HUDEP-2 (cell line): ENCODE measurements at regions not wholly inside any gene's neighbourhood (a gene's known extent, or its start where the extent isn't known, plus 50 kb on each side); places are given as distances from the start of the nearest gene placed in this dataset.
"Not testable (repeated sequence)": the region's sequence is repeated elsewhere in the genome, so short reads cannot be mapped to it uniquely, and the experiment has no call there.

ENCODE experiments used
- DNase-seq, 76 experiments: peaks; one replicate each; lab custom pipeline; 2025; ENCODE audit not compliant: unreplicated experiment in 76 of 76; lab: John Stamatoyannopoulos, UW

- DNase-seq, result no peak
Observed at GRCh38 chr9:102205251-102205650, 466.8 kb upstream of the GRIN3A start.

GRCh38 chr9:102202126-102202525 lies 463.7 kb upstream of the GRIN3A start:
- DNase-seq, result no peak

DNA sequence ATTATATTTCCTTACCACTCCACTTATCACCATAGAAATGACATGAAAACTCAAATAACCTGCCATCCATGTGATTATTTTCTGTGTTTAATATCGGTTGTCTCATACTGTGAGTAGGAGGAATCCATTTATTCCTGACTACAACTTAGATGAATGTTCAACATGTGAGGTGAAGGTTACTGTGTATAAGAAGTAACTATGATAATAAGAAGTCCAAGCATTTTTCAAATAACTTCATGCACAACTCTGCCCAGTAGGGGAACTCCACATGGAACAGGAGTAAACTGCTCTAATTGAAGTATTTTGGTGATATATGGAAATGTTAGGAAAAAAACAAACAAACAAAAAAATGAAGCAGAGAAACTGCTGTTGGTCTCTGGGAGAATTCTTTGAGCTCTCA lies 447.5 kb upstream of the GRIN3A start:
- DNase-seq, result no peak

DNA sequence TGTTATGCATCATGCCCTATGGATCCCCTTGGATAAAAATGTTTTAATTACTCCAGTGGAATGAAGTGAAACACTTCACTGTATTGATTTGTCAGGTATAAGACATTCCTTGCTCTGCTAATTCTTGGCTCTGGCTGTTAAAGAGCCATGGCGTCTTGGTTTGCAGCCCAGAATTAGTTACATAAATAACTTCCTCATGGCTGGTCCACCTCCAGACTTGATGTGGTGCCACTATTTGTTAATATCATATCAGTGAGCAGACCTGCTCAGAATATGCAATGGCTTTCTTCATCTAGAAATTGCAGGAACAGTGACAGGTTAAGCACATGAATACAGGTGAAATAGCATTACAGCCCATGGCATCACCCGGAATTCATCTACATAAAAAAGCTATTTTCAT lies 446.9 kb upstream of the GRIN3A start:
- DNase-seq, result no peak

- no peak for DNase-seq
Observed at GRCh38 chr9:102178811-102179210, 440.4 kb upstream of the GRIN3A start.

DNA sequence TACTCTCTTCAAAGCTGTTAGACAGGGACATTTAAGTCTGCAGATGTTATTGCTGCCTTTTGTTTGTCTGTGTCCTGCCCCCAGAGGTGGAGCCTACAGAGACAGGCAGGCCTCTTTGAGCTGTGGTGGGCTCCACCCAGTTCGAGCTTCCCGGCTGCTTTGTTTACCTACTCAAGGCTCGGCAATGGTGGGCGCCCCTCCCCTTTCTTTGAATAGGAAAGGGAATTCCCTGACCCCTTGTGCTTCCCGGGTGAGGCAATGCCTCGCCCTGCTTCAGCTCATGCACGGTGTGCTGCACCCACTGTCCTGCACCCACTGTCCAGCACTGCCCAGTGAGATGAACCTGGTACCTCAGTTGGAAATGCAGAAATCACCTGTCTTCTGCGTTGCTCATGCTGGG lies 435.8 kb upstream of the GRIN3A start:
- DNase-seq, result not testable (repeated sequence)

- DNase-seq, result no peak
Observed at GRCh38 chr9:102164247-102164646, 425.8 kb upstream of the GRIN3A start.

DNA sequence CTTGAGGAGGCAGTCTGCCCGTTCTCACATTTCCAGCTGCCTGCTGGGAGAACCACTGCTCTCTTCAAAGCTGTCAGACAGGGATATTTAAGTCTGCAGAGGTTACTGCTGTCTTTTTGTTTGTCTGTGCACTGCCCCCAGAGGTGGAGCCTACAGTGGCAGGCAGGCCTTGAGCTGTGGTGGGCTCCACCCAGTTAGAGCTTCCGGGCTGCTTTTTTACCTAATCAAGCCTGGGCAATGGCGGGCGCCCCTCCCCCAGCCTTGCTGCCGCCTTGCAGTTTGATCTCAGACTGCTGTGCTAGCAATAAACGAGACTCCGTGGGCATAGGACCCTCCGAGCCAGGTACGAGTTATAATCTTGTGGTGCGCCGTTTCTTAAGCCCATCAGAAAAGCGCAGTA lies 414.6 kb upstream of the GRIN3A start:
- DNase-seq, result not testable (repeated sequence)

DNA sequence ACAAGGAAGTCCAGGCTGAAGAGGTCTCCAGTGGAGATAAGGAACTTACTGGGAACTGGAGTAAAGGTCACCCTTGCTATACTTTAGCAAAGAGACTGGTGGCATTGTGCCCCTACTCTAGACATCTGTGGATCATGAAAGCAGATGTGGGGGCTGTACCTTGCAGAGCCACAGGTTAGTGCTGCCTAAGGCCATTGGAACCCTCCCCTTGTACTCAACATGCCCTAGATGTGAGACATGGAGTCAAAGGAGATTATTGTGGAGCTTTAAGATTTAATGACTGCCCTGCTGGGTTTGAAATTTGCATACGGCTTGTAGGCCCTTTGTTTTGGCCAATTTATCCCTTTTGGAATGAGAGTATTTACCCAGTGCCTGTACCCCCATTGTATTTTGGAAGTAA lies 397.3 kb upstream of the GRIN3A start:
- DNase-seq, result no peak

DNA sequence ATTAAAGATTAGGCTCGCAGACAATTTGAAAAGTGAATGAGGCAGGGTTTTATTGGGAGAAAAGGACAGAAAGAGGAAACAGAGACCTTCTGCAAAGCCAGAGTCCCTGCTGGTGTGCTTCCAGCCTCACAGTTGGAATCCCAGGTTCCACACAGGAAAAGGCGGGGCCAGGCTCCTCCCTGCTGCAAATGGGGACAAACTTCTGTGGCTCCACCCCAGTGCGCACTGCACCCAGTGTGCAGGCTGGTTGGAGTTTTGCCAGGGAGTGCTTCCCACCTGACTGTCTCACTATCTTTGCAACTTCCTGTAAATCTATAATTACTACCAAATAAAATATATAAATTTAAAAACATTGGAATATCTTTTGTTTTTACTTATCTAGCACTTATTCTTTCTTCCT lies 386.0 kb upstream of the GRIN3A start:
- DNase-seq, result peak in 5 of 76 experiments; percentile 2 to 21 (median 11)

- peak in 2 of 76 experiments; percentile 2 to 16 for DNase-seq
Observed at GRCh38 chr9:102114557-102114956, 376.1 kb upstream of the GRIN3A start.

DNA sequence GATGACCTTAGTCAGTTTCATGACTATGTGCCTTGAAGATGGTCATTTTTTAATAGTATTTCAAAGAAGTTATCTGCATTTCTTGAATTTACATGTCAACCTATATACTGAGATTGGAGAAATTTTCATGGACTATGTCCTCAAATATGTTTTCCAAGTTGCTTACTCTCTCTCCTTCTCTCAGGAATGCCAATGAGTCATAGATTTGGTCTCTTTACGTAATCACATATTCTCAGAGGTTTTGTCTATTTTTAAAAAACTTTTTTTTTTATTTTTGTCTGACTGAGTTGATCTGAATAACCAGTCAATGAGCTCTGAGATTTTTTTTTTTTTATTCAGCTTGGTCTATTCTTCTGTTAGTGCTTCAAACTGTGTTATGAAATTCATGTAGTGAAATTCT lies 374.7 kb upstream of the GRIN3A start:
- no peak for DNase-seq

GRCh38 chr9:102106439-102106838 lies 368.0 kb upstream of the GRIN3A start:
- peak in 70 of 76 experiments; percentile 5 to 94 (median 57) for DNase-seq

DNA sequence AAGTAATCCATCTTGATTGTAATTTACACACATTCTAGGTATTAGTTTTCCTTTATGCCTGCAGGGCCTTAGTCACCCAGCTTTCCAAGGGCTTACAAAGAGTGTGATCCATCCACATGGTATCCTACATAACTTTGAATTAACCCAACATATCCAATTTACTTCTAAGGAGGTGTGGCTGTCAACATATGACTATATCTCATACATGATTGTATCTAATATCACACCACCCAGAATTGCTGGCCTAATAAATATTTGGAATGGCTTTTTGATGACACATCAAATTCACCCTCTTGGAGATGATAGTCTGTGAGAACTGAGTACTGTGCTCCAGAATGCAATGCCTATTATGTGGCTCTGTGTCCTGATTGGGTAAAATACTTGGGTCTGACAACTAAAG lies 363.3 kb upstream of the GRIN3A start:
- DNase-seq, result no peak

DNA sequence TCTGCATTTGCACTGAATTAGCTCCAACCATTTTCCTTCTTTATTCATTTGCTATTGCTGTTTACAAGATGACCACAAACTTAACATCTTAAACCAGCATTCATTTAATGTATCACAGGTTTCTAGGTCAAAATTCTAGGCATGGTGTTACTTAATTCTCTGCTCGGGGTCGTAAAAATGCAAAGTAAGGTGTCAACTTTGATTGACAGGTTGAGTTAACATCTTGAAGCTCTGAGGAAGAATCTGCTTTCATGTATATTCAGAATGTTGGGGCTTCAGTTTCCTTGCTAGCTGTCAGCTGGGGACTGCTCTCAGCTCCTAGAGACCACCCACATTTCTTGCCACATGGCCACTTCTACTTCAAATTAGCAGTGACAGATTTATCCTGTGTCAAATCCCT lies 348.7 kb upstream of the GRIN3A start:
- DNase-seq, result no peak

DNA sequence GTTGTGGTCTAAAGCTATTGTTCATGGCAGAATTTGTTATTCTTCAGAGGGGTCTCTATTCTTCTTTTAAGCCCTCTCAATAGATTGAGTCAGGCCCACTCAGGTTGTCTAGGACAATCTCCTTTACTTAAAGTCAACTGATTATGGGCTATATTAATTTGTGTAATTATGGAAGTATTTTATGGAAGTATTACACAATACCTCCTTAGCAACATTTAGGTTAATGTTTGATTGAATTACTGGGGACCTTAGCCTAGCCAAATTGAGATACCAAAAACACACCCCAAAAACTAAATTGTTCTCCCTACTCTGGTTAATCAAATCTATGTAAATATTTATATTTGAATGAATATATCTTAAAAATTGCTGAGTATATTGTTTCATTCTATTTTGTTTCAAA lies 347.1 kb upstream of the GRIN3A start:
- no peak for DNase-seq

- DNase-seq, result no peak
Observed at GRCh38 chr9:102072059-102072764, 333.8 kb upstream of the GRIN3A start.

GRCh38 chr9:102069969-102070368 lies 331.5 kb upstream of the GRIN3A start:
- DNase-seq, result peak in 11 of 76 experiments; percentile 6 to 40 (median 15)

GRCh38 chr9:102054811-102055210 lies 316.4 kb upstream of the GRIN3A start:
- no peak for DNase-seq

- no peak for DNase-seq
Observed at GRCh38 chr9:102049586-102050246, 311.3 kb upstream of the GRIN3A start.

- peak in 1 of 76 experiments; percentile 13 for DNase-seq
Observed at GRCh38 chr9:102047549-102047948, 309.1 kb upstream of the GRIN3A start.

GRCh38 chr9:102044133-102044532 lies 305.7 kb upstream of the GRIN3A start:
- DNase-seq, result no peak
